DMS79 (cell line): ENCODE measurements at regions not wholly inside any gene's neighbourhood (a gene's known extent, or its start where the extent isn't known, plus 50 kb on each side); places are given as distances from the start of the nearest gene placed in this dataset.
"Not testable (repeated sequence)": the region's sequence is repeated elsewhere in the genome, so short reads cannot be mapped to it uniquely, and the experiment has no call there.

Experiments used
- DNase-seq: peaks from one replicate; lab custom pipeline; 2025; lab: John Stamatoyannopoulos, UW

DNA sequence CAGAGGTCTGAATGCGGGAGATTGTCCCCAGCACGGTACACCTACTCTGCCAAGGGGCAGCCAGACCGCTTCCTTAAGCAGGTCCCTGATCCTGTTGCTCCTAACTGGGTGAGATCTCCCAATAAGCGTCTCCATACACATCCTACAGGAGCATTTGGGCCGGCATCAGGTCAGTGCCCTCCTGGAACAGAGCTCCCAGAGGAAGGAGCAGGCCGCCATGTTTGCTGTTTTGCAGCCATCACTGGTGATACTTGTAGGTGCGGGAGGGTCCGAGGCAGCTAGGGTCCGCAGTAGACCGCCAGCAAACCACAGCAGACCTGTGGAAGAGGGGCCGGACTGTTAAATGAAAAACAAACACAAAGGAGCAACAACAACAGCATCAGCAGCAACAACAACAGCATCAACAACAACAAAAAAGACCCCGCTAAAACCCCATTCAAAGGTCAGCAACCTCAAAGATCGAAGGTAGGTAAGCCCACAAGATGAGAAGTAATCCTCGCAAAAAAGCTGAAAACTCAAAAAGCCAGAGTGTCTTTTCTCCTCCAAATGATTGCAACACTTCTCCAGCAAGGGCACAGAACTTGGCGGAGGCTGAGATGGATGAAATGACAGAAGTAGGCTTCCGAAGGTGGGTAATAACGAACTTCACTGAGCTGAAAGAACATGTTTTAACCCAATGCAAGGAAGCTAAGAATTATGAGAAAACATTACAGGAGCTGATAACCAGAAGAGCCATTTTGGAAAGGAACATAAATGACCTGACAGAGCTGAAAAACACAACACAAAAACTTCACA, 79.0 kb upstream of the CDH7 start:
- DNase-seq: no peak

DNA sequence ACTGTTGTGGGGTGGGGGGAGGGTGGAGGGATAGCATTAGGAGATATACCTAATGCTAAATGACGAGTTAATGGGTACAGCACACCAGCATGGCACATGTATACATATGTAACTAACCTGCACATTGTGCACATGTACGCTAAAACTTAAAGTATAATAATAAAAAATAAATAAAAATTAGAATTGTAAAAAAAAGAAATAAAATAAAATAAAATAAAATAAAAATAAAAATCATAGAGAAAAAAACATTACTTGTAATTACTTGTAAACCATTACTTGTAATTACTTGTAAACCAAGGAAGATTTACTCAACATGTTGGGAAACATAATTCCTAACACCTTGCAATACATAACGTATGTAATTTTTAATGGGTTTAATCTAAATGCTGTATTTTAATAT, 80.7 kb upstream of the CDH7 start:
- not testable (repeated sequence) for DNase-seq

DNA sequence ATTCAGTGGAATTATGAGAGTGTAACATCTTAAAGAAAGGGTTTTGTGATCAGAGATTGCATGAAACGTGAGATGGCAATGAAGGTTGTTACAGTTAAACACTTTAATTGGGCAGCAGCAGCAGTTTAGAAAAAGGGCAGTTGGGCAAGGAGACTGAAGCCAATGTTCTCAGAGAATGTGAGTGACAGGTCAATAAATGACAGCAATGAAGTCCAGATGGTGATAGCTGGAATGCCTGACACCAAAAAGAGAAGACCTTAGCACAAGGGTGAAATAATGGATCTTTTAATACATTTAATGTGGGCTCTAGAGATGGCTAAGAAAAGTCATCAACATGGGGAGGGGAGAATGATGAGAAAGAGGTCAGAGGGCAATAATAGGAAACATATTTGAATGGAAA, 89.4 kb upstream of the CDH7 start:
- no peak for DNase-seq

DNA sequence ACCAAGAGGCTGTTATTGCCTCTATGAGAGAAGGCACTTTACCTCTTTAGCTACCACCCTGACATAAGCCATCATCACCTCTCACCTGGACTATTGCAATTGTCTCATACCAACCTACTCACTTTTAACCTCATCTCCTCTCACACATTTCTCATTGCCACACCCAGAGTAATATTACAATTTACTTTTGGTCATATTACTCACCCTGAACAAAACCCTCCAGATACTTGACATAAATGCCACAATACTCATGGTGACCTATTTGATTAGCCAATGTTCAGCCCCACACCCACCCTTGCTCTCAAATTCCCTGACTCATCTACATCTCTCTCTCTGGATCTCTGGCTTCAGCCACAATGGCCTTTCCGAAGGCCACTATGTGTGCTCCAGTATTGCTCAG, 90.9 kb upstream of the CDH7 start:
- no peak for DNase-seq

DNA sequence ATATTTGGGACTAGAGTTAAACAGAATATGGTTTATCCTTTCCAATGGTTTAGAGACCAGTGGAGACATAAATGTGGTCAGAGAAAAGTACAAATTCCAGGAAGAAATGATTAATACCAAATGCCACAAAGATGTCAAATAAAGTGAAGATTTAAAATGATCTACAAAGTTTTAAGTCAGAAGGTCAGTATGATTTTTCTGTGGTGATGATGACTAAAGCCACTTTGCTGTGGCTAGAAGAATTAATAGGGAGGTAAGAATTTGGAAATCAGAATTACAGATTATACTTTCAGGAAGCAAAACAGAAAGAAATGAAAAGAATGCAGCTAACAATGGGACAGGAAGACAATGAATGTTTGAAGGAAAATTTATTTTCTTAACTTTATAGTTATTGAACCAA, 91.5 kb upstream of the CDH7 start:
- no peak for DNase-seq

DNA sequence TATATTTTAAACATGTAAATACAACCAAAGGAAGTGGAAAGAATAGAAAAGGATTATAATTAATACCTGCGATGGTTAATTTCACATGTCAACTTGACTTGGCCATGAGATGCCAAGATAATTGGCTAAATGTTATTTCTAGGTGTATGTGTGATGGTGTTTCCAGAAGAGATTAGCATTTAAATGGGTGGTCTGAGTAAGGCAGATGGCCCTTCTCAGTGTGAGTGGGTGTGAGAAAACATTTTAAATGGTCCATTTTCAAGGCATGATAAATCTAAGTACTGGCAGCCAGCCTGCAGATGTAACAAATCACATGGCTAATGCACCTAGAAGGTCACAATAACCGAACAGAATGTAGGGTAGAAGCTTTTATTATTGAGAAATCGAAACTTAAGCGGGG, 99.6 kb upstream of the CDH7 start:
- no peak for DNase-seq

DNA sequence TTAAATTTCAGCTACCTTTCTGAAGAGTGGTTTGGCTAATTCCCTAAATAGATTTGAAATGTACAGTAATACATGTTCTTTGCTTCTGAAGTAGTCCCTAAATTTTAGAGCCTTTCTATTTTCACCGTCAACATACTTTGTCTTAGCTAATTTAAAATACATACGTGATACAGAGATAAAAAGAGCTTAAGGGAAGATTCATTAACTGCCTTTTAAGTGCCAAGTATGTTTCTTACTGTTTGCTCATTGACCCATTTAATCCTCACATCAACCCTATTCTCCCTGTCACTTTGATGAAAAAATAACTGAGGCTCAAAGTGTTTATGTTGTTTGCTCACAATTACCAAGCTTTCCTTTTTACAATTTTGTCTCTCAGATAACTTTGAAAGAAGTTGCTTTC, 118.6 kb upstream of the CDH7 start:
- DNase-seq: no peak

DNA sequence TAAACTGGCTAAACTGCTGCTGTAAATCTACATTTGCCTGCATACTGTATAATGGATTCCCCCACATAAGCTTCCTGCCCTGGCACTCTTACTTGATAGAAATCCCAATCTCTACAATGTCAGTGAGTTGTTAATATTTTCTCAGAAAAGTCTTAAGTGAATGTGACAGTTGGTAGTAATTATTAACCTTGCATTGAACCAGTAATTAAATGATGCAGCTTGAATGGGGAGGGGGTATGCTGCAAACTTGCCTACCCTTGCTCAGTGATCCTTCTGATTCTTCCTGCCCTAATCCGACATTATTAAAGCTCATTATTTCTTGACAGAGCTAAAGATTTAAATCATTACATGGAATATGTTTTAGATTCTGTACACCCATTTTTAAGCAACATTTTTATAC, 119.0 kb upstream of the CDH7 start:
- DNase-seq: no peak

DNA sequence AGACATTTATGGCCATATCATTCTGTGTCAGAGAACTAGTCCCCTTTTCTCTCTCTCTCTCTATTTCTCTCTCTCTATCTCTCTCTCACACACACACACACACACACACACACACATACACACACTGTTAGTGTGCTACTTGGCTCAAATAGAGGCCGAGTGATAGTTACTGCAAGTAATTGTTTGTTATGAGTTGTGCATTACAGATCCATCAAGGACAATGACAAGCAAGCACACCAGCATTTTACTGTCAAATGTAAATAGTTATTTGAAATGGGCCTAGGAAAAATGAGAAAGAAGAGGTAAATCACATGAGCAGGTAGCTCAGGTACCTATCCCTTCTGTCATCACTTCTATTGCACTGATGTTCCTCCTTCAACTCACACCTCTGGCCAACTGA, 122.4 kb upstream of the CDH7 start:
- DNase-seq: no peak

DNA sequence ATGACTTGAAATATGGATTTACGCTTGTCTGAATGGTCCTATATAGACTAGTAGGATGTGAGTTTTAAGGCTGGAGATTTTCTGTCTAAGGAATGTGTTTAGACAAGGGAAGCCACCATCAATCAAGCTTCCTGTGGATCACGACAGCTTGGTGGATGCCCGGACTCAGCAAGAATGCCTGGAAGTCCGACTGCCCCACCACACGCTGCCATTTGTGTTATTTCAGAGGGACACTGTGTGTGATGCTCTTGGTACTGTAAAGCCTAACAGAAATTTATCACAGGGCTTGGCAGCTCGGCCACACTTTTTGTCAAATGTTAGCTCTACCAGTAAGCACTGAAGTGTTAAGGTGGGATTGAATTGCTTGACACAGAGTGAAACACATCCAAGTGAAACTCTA, 127.1 kb upstream of the CDH7 start:
- DNase-seq: no peak

DNA sequence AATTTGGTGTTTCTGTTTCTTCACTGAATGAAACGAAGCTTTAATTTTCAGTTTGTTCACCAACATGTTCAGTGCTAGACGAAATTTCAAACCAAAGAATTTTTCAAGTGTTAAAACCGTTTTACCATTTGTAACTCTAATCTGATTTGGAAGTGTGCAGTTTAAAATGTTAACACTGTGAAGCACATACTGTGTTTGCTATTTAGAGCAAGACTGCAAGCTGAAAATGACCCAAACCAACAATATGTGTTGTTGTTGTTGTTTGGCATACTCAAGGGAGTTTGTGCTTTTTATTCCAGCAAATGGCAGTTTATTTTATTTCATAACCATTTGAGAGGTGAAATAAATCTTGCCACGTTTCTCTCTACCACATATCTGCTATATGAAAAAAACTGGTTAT, 128.4 kb upstream of the CDH7 start:
- no peak for DNase-seq

DNA sequence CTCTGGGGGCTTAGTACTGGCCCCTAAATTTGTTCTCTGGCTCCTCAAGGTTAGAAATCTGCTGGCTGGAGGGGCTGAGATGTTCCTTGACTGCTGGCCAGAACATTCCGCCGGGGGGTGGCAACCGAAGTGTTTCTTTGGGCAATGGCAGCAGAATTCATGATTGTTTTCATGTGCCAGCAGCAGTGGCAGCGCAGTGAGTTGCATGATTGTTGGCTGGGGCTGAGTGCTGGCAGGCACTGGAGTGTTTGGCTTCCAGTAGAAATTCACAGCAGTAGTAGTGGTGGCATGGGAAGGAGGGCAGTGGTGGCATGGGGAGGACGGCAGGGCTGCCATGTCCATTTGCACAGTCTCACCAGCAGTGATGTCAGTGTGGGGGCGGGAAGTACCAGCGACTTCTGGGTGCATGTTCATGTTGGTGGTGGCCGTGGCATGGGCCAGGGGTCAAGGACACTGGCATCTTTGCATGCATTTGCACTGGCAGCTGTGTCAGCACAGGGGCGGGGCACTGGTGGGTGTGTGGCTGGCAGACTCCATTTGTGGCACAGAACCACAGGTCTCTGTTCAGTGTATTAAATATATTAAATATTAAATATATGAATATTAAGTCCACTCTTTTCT, 130.6 kb upstream of the CDH7 start:
- DNase-seq: no peak

DNA sequence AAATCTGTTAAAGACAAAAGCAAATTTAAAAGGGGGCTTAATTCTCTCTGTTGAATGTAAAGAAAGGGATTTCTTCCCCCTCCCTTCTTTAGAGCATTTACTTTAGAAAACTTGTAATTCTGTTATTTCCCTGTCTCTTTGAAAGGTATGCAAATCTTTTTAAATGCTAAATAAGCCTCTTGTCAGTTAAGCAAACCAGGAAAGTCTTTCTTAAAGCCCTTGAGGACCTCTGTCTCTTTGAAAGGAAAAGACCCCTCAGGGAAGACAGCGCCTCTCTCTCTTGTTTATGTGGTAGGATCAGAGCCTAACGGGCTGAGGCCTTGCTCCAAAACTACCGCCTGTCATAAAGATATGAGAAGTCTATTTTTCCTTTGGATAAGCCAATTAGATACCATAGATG, 139.9 kb upstream of the CDH7 start:
- no peak for DNase-seq

DNA sequence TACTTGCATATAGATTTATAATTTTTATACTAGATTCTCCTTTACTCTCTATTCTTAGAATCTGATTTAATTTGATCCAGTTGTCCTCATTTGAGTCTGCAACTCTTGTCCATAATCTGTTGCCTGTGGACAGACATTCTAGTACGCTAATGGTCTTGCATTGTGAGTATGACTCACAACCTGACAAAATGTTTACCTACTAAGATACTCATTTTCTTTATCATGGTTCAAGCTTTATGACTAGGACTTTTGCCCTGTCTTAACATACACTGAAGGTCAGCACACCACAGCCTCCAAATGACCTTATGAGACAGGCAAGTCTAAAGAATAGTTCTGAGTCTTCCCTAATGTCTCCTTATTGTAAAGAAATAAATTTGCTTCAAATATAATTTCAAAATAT, 142.3 kb upstream of the CDH7 start:
- DNase-seq: no peak

DNA sequence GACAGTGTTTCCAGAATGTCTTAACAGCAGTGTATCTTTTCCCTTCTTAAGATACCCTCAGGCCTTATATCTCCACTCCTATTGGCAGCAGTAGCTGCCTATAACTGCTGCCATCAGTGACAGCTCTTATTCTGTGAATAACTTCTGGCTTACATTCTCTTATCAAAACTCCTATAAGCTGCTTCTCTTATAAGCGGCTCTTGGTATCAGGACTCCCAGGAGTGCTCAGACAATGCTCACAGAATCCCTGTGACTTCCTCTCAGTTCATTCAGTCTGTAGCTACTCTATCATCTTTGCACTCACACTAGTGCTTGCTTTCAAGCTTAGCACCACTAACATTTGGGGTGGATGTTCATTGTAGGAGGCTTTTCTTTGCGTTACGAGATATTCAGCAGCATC, 143.7 kb upstream of the CDH7 start:
- no peak for DNase-seq

DNA sequence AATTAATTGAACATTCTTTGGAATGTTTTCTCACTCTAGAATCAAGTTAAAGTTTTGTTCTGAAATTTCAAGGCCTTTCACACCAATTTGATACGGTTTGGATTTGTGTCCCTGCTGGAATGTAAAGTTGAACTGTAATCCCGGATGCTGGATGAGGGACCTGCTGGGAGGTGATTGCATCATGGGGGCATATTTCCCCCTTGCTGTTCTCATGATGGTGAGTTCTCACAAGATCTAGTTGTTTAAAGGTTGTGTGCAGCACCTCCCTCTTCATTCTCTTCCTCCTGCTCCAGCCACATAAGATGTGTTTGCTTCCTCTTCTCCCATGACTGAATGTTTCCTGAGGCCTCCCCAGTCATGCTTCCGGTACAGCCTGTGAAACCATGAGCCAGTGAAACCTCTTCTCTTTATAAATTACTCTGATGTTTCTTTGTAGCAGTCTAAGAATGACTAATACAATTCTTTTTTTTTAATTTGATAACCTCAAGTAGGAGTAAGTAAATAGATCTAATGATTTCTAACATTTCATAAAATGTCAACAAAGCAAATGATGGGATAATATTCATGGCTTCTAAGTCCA, 144.2 kb upstream of the CDH7 start:
- no peak for DNase-seq

DNA sequence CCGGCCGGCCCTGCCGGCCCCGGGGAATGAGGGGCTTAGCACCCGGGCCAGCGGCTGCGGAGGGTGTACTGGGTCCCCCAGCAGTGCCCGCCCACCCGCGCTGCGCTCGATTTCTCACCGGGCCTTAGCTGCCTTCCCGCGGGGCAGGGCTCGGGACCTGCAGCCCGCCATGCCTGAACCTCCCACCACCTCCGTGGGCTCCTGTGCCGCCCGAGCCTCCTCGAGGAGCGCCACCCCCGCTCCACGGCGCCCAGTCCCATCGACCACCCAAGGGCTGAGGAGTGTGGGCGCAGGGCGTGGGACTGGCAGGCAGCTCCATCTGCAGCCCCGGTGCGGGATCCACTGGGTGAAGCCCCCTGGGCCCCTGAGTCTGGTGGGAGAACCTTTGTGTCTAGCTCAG, 145.5 kb upstream of the CDH7 start:
- not testable (repeated sequence) for DNase-seq

DNA sequence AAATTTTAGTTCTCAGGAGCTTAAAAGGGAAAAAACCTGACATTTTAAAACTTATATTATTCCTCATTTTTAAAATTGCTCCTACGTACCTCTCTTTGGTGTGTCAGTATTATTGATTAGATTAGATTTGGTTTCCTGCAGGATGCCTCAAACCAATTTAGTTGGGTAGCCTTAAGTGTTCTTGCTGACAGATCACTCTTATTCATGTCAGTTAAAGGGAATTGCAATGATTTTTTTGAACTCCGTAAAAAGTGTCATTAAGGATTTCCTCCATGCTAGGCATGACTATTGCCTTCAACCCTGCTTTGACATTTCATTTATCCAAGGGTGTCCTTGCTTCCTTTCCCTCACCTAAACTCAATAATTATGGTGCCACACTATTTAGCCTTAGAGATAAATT, 149.0 kb upstream of the CDH7 start:
- no peak for DNase-seq

DNA sequence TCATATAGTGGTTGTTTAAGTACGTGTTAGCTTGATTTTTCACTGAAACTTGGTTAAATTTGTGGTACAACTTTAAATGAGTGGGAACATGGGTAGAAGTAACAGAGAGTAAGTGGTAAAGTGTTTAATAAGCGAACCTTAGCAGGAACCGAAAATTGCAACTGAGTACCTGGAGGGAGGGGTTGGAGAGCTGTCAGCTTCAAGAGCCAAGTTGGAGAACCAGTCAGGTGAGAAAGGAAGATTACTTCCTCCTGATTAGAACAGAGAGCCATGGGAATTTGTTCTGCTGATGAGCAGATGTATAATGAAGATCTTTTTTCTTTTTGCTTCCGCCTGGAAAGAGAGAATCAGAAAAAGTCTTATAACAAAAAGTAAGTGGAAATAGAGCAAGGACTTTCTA, 158.4 kb upstream of the CDH7 start:
- DNase-seq: no peak

DNA sequence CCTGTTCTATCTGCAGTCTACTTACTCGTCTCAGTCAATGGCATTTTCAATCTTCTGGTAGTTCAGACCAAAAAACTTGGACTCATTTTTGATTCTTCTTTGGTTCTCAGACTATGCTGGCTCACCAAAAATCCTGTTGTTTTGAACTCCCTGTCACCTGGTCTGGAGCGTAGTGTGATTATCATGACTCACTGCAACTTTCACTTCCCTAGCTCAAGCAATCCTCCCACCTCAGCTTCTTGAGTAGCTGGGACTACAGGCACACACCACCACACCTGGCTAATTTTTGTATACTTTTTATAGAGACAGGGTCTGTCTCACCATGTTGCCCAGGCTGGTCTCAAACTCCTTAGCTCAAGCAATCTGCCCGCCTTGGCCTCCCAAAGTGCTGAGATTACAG, 163.3 kb upstream of the CDH7 start:
- DNase-seq: no peak

DNA sequence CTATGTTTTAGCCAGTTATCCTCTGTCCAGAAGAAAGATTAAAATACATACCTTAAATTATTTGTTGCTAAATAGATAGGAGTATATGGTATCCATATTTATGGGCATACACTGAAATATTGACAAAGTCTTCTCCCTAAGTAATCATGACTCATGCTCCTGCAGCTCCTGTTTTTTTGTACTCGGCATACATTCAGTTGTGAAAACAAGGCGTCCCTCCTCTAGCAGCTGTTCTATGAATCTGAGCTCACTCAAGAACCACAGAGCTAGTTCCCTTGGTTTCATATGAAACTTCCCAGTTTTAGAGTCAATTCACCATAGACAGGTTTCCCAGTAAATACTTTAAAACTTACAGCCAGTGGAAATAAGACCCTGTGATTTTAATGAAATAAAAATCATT, 168.7 kb upstream of the CDH7 start:
- not testable (repeated sequence) for DNase-seq

DNA sequence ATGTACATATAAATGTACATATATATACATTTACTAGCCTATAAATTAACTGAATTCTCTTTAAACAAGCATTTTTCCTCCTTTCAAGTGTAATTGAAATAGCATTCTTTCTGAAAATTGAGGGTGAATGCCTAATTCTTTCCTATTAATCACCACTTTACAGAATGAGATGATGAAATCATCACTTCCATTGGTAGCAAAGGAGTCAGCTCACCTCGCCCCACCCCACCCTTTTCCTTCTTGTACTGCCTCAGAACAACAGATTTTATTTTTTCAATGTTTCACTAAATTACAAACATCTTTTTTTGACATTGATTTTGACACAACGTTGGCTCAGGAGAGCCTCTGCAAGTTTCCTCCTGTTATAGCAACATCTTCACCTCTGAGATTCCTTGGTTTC, 181.9 kb upstream of the CDH7 start:
- no peak for DNase-seq

DNA sequence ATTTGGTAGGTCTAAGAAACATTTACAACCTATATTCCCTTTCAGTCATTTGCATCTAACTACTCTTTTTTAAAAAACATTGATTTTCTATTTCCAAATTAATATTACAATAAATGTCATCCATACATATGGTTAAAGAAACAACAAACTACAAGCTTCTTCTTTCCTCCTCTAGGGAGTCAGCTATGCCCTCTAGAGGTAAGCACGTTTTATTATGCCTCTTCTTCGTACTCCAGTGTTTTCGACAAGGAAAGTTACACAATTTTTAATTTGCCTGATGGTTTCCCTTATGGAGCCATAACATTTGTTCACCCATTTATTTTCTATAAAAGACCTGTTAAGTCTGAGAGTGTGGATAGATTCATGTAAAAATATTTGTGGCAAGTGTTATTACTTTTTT, 183.4 kb upstream of the CDH7 start:
- no peak for DNase-seq

DNA sequence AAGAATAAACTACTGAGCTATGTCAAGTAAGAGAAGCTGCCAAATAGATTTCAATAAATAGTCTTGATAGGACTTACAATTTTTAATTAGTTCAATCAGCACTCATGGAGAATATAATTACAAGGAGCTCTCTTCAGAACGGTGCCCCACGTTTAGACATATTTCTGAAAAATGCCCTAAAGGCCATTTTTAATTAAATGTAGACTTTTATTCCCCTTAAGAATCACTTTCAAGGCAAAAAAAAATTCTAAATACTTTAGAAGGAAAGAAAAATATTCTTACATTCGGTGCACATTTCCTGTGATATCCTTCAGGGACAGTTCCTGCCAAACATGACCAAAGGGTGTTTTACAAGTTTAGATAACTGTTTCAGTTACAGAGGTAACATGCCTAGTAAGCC, 202.5 kb upstream of the CDH7 start:
- DNase-seq: no peak
